Fibroblast of lung (primary cell): ENCODE measurements at regions not wholly inside any gene's neighbourhood (a gene's known extent, or its start where the extent isn't known, plus 50 kb on each side); places are given as distances from the start of the nearest gene placed in this dataset.

Experiments used
- EZH2 ChIP-seq: IDR thresholded peaks from 2 replicates; pipeline ENCODE4 v1.5.1; 2012; ENCODE audit warnings: low read length, control low read depth, mild to moderate bottlenecking; ENCODE audit errors: missing control alignments
- TF ChIP-seq, protein P1 (sequence below), 2 donors: IDR thresholded peaks in 1 of 2; conservative IDR thresholded peaks in 1 of 2; 1 replicate in 1 of 2; 2 replicates in 1 of 2; pipeline ENCODE4 v1.5.1; 2011 to 2012; ENCODE audit warnings: low read length in 2 of 2, control low read depth in 1 of 2, inconsistent platforms in 1 of 2, low read depth in 1 of 2, mild to moderate bottlenecking in 1 of 2

DNA sequence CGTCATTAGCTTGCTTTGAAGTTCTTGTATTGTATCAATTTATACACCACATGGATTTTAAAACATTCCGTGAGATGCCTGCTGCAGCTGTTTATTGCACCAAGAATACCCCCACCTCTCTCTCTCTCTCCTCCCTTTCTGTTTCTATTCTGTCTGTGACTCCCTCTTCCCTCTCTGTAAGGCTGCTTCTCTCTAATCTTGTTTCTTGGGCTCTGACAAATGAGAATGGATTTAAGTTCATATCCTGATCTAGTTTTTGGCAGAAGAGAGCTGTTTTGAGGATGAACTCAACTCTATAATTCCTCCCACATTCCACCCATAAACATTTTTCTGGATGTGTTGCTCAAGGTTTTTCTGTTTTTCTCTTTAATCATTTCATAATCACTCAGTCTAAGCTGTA, 144.3 kb upstream of the FRY start:
- no peak for TF ChIP-seq EZH2
- TF ChIP-seq, protein P1, sequence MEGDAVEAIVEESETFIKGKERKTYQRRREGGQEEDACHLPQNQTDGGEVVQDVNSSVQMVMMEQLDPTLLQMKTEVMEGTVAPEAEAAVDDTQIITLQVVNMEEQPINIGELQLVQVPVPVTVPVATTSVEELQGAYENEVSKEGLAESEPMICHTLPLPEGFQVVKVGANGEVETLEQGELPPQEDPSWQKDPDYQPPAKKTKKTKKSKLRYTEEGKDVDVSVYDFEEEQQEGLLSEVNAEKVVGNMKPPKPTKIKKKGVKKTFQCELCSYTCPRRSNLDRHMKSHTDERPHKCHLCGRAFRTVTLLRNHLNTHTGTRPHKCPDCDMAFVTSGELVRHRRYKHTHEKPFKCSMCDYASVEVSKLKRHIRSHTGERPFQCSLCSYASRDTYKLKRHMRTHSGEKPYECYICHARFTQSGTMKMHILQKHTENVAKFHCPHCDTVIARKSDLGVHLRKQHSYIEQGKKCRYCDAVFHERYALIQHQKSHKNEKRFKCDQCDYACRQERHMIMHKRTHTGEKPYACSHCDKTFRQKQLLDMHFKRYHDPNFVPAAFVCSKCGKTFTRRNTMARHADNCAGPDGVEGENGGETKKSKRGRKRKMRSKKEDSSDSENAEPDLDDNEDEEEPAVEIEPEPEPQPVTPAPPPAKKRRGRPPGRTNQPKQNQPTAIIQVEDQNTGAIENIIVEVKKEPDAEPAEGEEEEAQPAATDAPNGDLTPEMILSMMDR (conservative IDR thresholded peaks at IDR 0.05 in 1 of 2, IDR thresholded peaks at IDR 0.05 in 1 of 2; ENCODE audit: low read depth in 1 of 2, low read length in 2 of 2) = no peak
